ENCODE measurements at regions not wholly inside any gene's neighbourhood (a gene's known extent, or its start where the extent isn't known, plus 50 kb on each side); places are given as distances from the start of the nearest gene placed in this dataset.

DNA sequence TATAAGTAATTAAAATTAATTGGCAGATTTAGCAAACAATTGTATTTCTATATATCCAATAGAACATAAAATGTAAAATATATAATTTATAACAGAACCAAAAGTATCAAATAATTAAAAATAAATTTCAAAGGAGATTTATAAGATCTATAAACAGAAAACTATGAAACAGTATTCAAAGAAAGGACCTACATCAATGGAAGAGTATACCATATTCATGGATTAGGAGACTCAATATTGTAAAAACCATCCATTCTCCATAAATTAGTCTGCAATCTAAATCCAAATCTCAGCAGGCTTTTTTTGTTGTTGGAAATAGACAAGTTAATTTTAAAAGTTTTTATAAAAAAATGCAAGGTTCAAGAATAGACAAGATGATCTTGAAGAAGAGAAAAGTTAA is 149.0 kb upstream of the RUNX3 start:
- TF ChIP-seq CTCF (IDR thresholded peaks at IDR 0.05; ENCODE audit: insufficient read depth, low read length), result no peak
- DNase-seq (ENCODE audit: low read depth), result no peak
- no peak overlapping the region for H3K4me3 ChIP-seq (ENCODE audit: low read depth, low read length)

DNA sequence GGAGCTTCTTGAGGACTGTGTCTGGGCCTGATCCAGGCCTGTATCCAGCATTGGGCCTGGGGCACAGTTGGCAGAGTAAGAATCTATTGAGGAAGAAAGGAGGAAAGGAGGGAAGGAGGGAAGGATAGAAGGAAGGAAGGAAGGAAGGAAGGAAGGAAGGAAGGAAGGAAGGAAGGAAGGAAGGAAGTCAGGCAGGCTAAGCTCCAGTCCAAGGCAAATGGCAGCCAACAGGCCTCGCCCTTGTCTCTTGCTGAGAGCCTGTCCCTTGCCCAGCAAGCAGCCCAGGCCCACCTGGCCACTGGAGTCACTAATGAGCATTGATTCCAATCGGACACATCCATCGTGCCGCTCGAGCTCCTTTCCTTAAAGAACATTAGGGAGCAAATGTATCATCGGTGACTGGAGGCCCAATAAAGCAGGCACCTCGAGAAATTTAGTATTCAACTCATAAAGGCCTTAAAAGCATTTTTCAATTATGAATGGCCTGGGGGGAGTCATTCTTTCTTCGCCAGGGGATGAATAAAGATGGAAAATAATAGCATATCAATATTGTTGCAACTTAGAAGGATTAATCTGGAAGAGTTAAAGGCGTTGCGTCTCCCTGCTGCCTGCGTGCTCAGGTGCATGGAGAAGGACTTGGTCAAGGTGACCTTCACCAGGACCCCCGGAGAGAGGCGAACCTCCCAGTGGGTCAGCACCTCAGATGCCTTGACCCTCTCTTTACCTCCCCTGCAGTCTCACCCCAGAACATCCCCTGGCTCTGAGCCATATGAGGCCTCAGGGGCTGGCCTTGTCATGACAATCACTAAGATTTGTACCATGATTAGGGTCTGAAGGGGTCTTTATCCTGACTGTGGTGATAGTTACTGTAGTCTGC is 144.5 kb upstream of the RUNX3 start:
- TF ChIP-seq CTCF (IDR thresholded peaks at IDR 0.05; ENCODE audit: insufficient read depth, low read length), result no peak
- no peak overlapping the region for H3K4me3 ChIP-seq (ENCODE audit: low read depth, low read length)
- DNase-seq (ENCODE audit: low read depth), result no peak

DNA sequence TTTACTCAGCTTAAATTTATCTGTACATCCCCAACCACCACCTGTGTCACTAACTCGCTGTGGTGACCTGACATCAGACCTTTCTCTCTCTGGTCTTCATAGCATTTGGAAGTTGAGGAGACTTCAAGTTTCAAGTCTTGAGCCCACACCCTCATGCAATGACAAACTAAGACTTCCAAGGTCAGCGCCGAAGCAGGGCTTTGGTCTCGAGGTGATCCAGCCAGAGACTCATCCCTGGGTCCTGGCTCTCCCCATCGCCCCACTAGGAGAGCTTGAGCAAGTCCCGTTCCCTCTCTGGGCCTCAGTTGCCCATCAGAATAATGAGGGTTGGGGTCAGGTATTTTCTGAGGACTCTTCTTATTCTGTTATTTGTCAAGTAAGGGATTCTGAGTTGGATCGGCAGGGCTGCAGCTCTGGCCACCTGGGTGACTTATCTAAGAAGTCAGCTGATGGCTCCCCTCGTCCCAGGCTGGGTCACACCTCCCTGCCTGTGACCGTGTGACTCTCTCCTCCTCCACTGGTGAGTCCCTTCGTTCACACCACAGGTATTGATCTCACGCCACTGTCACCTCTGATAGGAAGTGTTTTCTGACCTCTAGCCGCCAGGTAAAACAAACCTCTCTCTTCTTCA is 143.7 kb upstream of the RUNX3 start:
- DNase-seq (ENCODE audit: low read depth), result no peak
- TF ChIP-seq CTCF (IDR thresholded peaks at IDR 0.05; ENCODE audit: insufficient read depth, low read length), result no peak
- H3K4me3 ChIP-seq (ENCODE audit: low read depth, low read length), result no peak overlapping the region

- H3K4me3 ChIP-seq (ENCODE audit: low read depth, low read length), result no peak overlapping the region
- TF ChIP-seq CTCF (IDR thresholded peaks at IDR 0.05; ENCODE audit: insufficient read depth, low read length), result no peak
- DNase-seq (ENCODE audit: low read depth), result no peak
Observed at GRCh38 chr1:25072461-25072860, 142.4 kb upstream of the RUNX3 start.

DNA sequence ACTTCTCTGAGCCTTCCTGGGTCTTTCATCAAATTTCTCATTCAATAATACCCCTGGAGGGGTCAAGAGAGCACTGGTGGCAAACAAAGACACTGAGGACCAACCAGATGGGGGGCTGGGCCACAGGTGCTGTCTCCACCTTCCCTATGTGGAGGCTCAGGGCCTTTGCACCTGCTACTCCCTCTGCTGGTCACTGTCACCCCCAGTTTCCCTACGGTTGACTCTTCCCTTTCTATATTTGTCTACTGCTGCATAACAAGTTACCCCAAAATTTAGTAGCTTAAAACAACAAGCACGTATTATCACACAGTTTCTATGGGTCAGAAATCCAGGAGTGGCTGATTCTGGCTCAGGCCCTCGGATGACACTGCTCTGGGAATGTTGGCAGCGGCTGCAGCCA is 138.8 kb upstream of the RUNX3 start:
- TF ChIP-seq CTCF (IDR thresholded peaks at IDR 0.05; ENCODE audit: insufficient read depth, low read length), result no peak
- no peak for DNase-seq (ENCODE audit: low read depth)
- no peak overlapping the region for H3K4me3 ChIP-seq (ENCODE audit: low read depth, low read length)

GRCh38 chr1:25068316-25068715 is 138.2 kb upstream of the RUNX3 start:
- no peak overlapping the region for H3K4me3 ChIP-seq (ENCODE audit: low read depth, low read length)
- DNase-seq (ENCODE audit: low read depth), result no peak
- no peak for TF ChIP-seq CTCF (IDR thresholded peaks at IDR 0.05; ENCODE audit: insufficient read depth, low read length)

Measured in fibroblast of the aortic adventitia (primary cell).